Naive thymus-derived CD8-positive, alpha-beta T cell (primary cell): ENCODE measurements at regions not wholly inside any gene's neighbourhood (a gene's known extent, or its start where the extent isn't known, plus 50 kb on each side); places are given as distances from the start of the nearest gene placed in this dataset.

Experiments used
- ATAC-seq, 2 donors: fragments of 150-1000 bp; cut with Tn5 transposase in 1 of 2; sonication (Bioruptor Pico), chemical (Tn5 transposase) in 1 of 2; 1 replicate in 1 of 2; 2 replicates in 1 of 2; pipeline ENCODE4 v1.10.0; 2021; ENCODE audit warnings: mild to moderate bottlenecking in 2 of 2, moderate library complexity in 2 of 2
- POLR2A ChIA-PET: fragments of 350-600 bp; sonication (Branson Sonifier 250); formaldehyde crosslinking; loops from one replicate; lab custom pipeline; 2021; ENCODE audit warnings: antibody characterized with exemption; lab: Charles Lee
- DNase-seq, 10 donors: peaks; one replicate each; pipeline versions ENCODE4 v3.0.0 to v3.0.0-alpha.2; 2020 to 2022
- H3K27ac Mint-ChIP-seq, 10 donors: one replicate each; pipeline ENCODE4 v1.8.0; 2020 to 2022; ENCODE audit warnings: mild to moderate bottlenecking in 10 of 10, mixed read lengths in 10 of 10, moderate library complexity in 4 of 10, inconsistent platforms in 1 of 10
- H3K27me3 Mint-ChIP-seq, 5 donors: one replicate each; pipeline ENCODE4 v1.8.0; 2021 to 2022; ENCODE audit warnings: mixed read lengths in 5 of 5
- H3K36me3 Mint-ChIP-seq, 3 donors: one replicate each; pipeline ENCODE4 v1.8.0; 2020 to 2022; ENCODE audit warnings: mixed read lengths in 3 of 3, mild to moderate bottlenecking in 2 of 3, inconsistent platforms in 1 of 3
- H3K4me1 Mint-ChIP-seq, 4 donors: one replicate each; pipeline ENCODE4 v1.8.0; 2021 to 2022; ENCODE audit warnings: mixed read lengths in 4 of 4
- H3K4me3 Mint-ChIP-seq, 10 donors: one replicate each; pipeline ENCODE4 v1.8.0; 2020 to 2022; ENCODE audit warnings: mild to moderate bottlenecking in 10 of 10, mixed read lengths in 10 of 10, moderate library complexity in 6 of 10, inconsistent platforms in 1 of 10
- H3K9me3 Mint-ChIP-seq, 9 donors: one replicate each; pipeline ENCODE4 v1.8.0; 2020 to 2022; ENCODE audit warnings: mixed read lengths in 9 of 9, mild to moderate bottlenecking in 3 of 9, inconsistent platforms in 1 of 9, moderate library complexity in 1 of 9

DNA sequence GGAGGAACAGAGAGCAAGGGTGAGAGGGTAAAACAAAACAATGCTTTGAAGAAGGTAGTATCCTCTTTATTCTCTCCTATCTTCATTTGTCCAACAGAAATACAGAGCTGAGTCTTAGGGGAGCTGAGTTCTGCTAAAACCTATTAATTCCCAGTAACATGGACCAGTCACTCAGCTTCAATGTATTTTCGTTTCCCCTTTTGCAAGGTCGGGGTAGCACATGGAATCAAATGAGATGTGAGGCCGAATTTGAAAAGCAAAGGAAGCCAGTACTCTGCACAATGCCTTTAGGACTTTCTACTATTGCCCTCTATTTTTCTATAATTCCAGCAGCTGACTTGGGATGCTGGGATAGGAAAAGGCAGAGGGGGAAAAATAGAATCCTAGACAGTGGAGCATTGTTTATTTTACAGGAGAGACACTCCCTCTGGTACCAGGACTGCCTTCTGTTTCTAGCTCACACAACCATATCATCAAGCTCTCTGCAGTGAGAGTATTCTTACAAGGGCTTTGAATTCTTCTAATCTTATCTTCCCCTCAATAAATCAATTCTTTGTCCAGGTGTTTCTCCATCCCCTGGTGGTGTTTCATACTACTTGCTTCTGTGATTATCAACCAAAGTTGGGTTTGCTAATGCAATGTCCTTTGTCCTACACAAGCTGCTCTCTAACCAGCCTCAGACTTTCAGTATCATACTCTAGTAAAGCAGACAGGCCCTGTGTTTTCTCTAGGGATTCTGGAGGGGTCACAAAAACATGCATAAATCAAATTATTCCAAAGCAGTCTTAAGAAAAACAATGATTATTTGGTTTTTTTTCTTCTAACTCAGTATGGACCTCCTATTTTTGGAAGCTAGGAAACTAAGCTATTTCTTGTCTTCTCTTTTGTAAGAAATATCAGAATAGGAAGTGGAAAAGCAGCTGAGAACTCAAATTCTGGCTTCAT is 341.5 kb downstream of the OSTF1 start:
- H3K36me3 Mint-ChIP-seq, result no peaks in the 10 kb centered on the region
- no peak for ATAC-seq
- H3K9me3 Mint-ChIP-seq, result no peaks in the 10 kb centered on the region
- no peaks in the 10 kb centered on the region for H3K4me1 Mint-ChIP-seq
- H3K27ac Mint-ChIP-seq, result no peak overlapping the region
- POLR2A ChIA-PET, result no interaction called here
- DNase-seq, result no peak
- peaks cover 0 to 44% (median 8%) of the 10 kb centered on the region in 5 donors for H3K27me3 Mint-ChIP-seq
- no peak overlapping the region for H3K4me3 Mint-ChIP-seq

DNA sequence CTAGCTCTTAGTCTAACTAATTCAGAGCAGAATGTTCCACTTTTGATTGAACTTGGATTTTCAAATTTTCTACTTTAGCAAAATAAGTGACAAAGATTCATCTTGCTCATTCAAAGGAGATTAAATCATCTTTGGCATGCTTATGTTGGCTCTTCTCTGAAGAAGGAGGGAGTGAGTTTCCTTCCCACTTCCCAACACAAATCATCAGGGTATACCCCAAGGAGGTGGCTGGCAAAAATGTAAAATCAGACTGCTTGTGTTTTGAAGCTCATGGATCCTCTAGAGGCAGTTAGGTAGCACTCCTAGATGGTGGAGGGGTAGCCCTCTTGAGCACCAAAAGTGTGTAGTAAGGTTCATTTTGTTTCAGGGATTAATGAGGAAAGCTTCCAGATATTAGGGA is 343.1 kb downstream of the OSTF1 start:
- ATAC-seq, result no peak
- H3K4me3 Mint-ChIP-seq, result no peak overlapping the region
- H3K27ac Mint-ChIP-seq, result no peak overlapping the region
- no peaks in the 10 kb centered on the region for H3K4me1 Mint-ChIP-seq
- H3K36me3 Mint-ChIP-seq, result no peaks in the 10 kb centered on the region
- POLR2A ChIA-PET, result no interaction called here
- H3K9me3 Mint-ChIP-seq, result no peaks in the 10 kb centered on the region
- H3K27me3 Mint-ChIP-seq, result peaks cover 2 to 50% (median 9%) of the 10 kb centered on the region in 5 donors
- no peak for DNase-seq

DNA sequence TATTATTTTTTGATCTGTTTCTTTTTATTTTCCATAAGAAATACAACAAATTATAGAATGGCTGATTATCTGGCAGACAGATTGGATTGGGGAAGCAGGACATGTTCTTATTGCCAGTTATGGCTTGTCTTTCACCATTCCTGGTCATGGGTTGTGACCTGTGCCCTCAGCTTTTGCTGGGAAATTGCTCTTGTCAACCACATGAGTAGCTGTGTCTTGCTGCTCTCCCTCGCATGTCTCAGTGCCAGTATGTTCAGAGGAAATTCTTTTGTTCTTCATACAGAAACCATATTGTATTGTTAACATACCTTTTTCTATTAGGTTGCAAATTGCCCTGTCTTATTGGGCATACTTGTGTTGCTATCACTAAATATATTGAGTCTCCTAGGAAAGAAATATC is 344.1 kb downstream of the OSTF1 start:
- POLR2A ChIA-PET, result no interaction called here

DNA sequence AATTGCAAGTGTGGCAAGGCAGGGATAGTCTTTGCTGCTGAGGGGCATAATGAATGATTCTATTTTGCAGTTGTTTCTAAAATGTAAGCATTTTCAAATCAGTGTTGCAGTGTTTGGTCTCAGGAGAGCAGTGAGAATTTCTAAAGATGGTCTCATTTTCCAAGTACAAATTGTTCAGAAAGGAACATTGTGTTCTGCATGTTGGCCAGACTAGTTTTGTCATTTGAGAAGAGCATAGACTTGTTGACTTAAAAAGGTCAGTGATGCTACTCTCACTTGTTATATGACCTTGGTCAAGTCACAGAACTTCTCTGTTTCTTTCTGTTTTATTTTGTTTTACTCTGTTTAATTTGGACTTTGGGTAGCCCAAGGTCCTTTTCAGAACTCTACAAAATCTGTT is 344.6 kb downstream of the OSTF1 start:
- Mint-ChIP-seq H3K4me1 (no peaks in the 10 kb centered on the region), H3K4me3 (no peak overlapping the region), H3K27ac (no peak overlapping the region), H3K36me3 (no peaks in the 10 kb centered on the region), H3K9me3 (no peaks in the 10 kb centered on the region), H3K27me3 (peaks cover 4 to 48% (median 12%) of the 10 kb centered on the region in 5 donors)
- POLR2A ChIA-PET, result no interaction called here
- DNase-seq, result no peak
- ATAC-seq, result no peak

More for the DNA sequence above, 344.1 kb downstream of the OSTF1 start:
- Mint-ChIP-seq H3K27ac (no peak overlapping the region), H3K36me3 (no peaks in the 10 kb centered on the region), H3K9me3 (no peaks in the 10 kb centered on the region), H3K4me3 (no peak overlapping the region), H3K27me3 (peaks cover 2 to 47% (median 10%) of the 10 kb centered on the region in 5 donors), H3K4me1 (no peaks in the 10 kb centered on the region)
- ATAC-seq (no peak), DNase-seq (no peak)

DNA sequence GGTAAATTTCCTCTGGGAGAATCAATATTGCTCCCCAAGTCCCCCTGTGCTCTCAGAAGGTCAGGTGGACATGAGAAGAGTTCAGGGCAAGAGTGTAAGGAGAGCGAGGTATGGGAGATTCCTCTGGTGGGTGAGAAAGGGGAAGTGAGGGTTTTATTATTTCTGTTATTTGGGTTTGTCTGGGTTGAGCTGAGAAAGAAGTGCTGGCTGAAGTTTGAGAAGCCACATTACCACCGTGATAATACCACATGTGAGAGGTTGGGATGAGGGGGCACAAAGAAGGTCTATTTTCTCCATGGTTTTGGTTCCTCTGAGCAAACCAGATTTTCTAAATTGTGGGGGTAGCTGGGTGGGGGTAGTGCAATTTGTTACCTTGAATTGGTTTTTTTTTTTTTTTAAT is 350.4 kb downstream of the OSTF1 start:
- Mint-ChIP-seq H3K4me1 (peaks cover 0 to 2% (median under 1%) of the 10 kb centered on the region in 4 donors), H3K27ac (no peak overlapping the region), H3K9me3 (peaks cover 0 to 7% (median 0%) of the 10 kb centered on the region in 9 donors), H3K36me3 (no peaks in the 10 kb centered on the region), H3K27me3 (peaks cover 6 to 41% (median 11%) of the 10 kb centered on the region in 5 donors), H3K4me3 (no peak overlapping the region)
- ATAC-seq, result no peak
- POLR2A ChIA-PET, result no interaction called here
- DNase-seq, result no peak

DNA sequence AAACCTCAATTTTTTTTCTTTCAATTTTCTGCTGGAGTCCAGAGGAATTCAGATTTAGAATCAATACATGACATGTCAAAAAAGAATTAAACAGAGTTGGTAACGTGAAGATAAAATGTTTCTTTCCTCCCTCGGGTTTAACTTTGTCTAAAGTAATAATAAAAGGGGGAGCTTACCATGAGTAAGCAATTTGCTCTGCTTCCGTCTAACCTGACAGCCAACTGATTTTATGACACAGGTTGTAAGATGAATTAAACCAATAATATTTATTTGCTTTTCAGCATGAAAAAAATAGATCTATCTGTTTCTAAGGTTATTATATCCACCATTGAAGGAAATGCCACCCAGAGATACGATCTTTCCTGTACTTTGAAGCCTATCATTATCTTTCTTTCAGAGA is 352.6 kb downstream of the OSTF1 start:
- H3K4me1 Mint-ChIP-seq, result peaks cover 0 to 2% (median under 1%) of the 10 kb centered on the region in 4 donors
- H3K4me3 Mint-ChIP-seq, result no peak overlapping the region
- ATAC-seq (no peak), DNase-seq (no peak)
- H3K36me3 Mint-ChIP-seq, result no peaks in the 10 kb centered on the region
- POLR2A ChIA-PET, result no interaction called here
- H3K27ac Mint-ChIP-seq, result no peak overlapping the region
- peaks cover 6 to 24% (median 7%) of the 10 kb centered on the region in 5 donors for H3K27me3 Mint-ChIP-seq
- peaks cover 0 to 7% (median 0%) of the 10 kb centered on the region in 9 donors for H3K9me3 Mint-ChIP-seq

DNA sequence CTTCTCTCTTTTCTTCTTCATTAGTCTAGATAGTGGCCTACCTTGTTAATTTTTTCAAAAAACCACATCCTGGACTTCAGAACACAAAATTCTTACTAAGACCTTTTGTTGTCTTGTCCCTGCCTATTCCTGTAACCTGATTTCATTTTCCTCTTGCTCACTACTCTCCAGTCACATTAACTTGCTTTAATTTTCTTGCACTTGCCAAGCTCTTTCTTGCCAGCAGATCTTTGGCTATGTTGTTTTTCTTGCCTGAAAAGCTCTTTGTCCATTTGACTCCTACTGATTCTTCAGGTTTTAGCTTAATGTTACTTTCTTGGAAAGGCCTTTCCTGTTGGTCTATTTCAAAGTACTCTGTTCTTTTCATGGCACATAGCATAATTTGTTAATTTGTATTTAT is 356.8 kb downstream of the OSTF1 start:
- peaks cover 0 to 4% (median 0%) of the 10 kb centered on the region in 5 donors for H3K27me3 Mint-ChIP-seq
- no peaks in the 10 kb centered on the region for H3K36me3 Mint-ChIP-seq
- no peak for DNase-seq
- no peak overlapping the region for H3K4me3 Mint-ChIP-seq
- peaks cover 0 to 2% (median 0%) of the 10 kb centered on the region in 4 donors for H3K4me1 Mint-ChIP-seq
- H3K27ac Mint-ChIP-seq, result no peak overlapping the region
- ATAC-seq, result no peak
- H3K9me3 Mint-ChIP-seq, result peaks cover 0 to 7% (median 0%) of the 10 kb centered on the region in 9 donors
- POLR2A ChIA-PET, result no interaction called here

DNA sequence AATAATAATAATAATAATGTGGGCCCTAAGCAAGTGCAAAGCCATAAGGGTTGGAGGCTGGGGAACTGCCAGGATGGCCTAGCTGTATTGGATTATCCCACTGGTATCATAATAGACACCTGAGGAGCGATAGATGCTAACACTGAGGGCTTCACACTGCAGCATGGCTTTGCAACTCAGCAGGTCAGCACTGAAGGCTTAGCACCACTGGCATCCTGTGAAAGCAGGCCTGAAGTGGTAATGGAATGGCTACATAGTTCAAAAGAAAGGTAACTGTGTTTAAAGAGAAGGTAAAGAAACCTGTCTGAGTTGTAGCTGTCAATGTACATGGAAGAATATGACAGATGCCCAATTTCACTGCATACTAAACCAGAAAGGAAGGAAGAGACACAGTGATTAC is 359.0 kb downstream of the OSTF1 start:
- POLR2A ChIA-PET, result no interaction called here
- peaks cover 0 to 7% (median 0%) of the 10 kb centered on the region in 9 donors for H3K9me3 Mint-ChIP-seq
- H3K4me3 Mint-ChIP-seq, result no peak overlapping the region
- DNase-seq (no peak), ATAC-seq (no peak)
- H3K27ac Mint-ChIP-seq, result no peak overlapping the region
- H3K27me3 Mint-ChIP-seq, result peaks cover 0 to 9% (median 3%) of the 10 kb centered on the region in 5 donors
- no peaks in the 10 kb centered on the region for H3K4me1 Mint-ChIP-seq
- H3K36me3 Mint-ChIP-seq, result no peaks in the 10 kb centered on the region

DNA sequence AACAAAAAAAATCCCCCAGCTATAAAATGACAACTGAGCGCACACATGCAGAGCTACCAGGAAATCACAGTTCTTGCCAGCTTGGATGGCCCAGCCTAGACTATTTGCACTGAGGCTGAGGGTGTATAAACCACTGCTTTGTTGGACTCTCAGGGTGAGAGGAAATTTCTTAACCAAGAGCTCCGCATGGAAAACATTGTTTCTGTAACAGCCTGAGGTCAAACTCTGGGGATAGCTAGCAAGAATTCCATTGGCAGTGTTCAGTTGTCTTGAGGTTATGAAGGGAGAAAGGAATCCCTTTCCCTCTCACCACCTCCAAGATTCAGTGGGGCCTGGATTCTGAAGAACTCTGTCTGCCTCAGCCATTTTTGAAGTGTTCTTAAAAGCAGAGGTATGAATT is 360.0 kb downstream of the OSTF1 start:
- H3K4me3 Mint-ChIP-seq, result no peak overlapping the region
- no peaks in the 10 kb centered on the region for H3K36me3 Mint-ChIP-seq
- POLR2A ChIA-PET, result no interaction called here
- DNase-seq (no peak), ATAC-seq (no peak)
- no peak overlapping the region for H3K27ac Mint-ChIP-seq
- H3K27me3 Mint-ChIP-seq, result peaks cover 0 to 9% (median 4%) of the 10 kb centered on the region in 5 donors
- no peaks in the 10 kb centered on the region for H3K4me1 Mint-ChIP-seq
- H3K9me3 Mint-ChIP-seq, result peaks cover 0 to 4% (median 0%) of the 10 kb centered on the region in 9 donors

DNA sequence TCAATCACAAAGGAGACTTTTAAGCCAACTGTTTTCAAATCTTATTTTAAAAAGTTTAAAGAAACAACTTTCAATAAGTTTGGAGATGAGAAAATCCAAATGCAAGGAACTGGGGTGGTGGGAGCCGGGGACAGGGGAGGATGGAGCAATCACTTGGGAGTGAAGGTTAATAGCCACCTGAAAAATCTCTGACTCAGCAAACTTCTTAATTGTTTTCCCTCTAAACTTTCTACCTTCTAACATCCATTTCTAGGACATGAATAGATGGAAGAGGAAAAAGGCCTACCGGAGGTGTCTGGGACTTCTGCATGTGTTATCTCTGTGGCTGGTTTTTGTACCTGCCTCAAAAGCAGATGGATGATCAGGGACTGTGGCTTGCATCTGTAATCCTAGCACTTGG is 360.6 kb downstream of the OSTF1 start:
- DNase-seq (no peak), ATAC-seq (no peak)
- H3K27ac Mint-ChIP-seq, result no peak overlapping the region
- H3K36me3 Mint-ChIP-seq, result no peaks in the 10 kb centered on the region
- peaks cover 0 to 11% (median 6%) of the 10 kb centered on the region in 5 donors for H3K27me3 Mint-ChIP-seq
- H3K4me3 Mint-ChIP-seq, result no peak overlapping the region
- no peaks in the 10 kb centered on the region for H3K4me1 Mint-ChIP-seq
- peaks cover 0 to 4% (median 0%) of the 10 kb centered on the region in 9 donors for H3K9me3 Mint-ChIP-seq
- POLR2A ChIA-PET, result no interaction called here

DNA sequence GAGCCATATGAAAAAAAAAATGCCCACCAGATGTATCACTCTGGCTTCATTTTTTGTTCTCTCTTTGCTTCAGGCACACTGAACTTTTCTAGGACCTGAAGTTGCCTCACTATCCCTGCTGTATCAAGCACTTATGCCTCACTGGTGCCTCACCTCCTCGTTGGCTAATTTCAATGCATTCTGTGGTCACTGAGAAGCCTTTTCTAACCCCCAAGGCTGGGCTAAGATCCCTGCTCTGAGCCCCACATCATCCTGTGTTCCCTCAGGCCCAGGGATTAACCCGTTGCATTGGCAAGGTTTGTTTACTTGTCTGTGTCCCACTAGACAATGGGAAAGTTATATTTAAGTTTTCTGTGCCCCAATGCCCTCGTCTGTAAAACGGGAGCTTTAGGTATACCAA is 362.7 kb downstream of the OSTF1 start:
- ATAC-seq, result no peak
- Mint-ChIP-seq H3K27ac (no peak overlapping the region), H3K27me3 (peaks cover 0 to 14% (median 6%) of the 10 kb centered on the region in 5 donors), H3K9me3 (no peaks in the 10 kb centered on the region), H3K4me3 (no peak overlapping the region), H3K36me3 (no peaks in the 10 kb centered on the region), H3K4me1 (peaks cover 0 to 3% (median 0%) of the 10 kb centered on the region in 4 donors)
- POLR2A ChIA-PET, result no interaction called here
- DNase-seq, result no peak

DNA sequence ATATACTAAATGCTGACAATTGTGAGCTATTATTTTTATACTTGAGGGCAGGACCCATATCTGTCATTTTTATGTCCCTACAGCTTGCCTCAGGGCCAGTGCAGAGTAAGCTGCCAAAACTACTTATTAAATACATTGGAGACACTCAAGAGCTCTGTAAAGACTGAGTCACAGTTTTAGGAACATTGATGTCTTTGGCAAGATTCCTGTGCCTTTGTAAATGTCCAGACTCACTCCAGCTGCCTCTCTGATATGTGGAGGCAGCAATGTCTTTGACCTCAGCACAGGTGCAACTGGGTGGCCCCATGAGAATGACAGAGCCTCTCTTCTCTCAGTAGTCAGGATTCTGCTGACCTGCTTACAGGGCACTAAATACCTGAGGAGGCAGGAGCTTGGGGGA is 363.2 kb downstream of the OSTF1 start:
- Mint-ChIP-seq H3K4me1 (peaks cover 0 to 3% (median 0%) of the 10 kb centered on the region in 4 donors), H3K27me3 (peaks cover 0 to 14% (median 6%) of the 10 kb centered on the region in 5 donors), H3K36me3 (no peaks in the 10 kb centered on the region), H3K4me3 (no peak overlapping the region), H3K9me3 (no peaks in the 10 kb centered on the region), H3K27ac (no peak overlapping the region)
- DNase-seq, result no peak
- POLR2A ChIA-PET, result no interaction called here
- ATAC-seq, result no peak

DNA sequence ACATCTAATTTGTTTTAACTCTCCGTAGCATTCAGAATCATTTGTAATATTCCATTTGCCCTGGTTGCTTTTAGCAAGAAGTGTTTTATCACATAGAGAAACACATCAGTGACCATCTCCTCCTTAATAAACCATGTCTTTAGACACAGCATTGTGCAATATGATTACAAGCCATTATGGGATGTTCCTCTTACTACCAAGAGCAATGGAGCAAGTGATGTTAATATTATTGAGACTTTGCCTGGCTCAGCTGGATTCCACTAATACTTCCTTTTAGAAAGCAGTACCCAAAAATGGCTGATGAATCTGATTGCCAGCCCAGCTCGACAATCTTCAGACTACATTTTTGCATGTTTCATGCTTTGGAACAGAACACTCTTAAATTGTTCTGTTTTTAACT is 364.2 kb downstream of the OSTF1 start:
- H3K27ac Mint-ChIP-seq, result no peak overlapping the region
- POLR2A ChIA-PET, result no interaction called here
- no peaks in the 10 kb centered on the region for H3K9me3 Mint-ChIP-seq
- no peak overlapping the region for H3K4me3 Mint-ChIP-seq
- peaks cover 0 to 3% (median 0%) of the 10 kb centered on the region in 4 donors for H3K4me1 Mint-ChIP-seq
- H3K27me3 Mint-ChIP-seq, result peaks cover 0 to 14% (median 3%) of the 10 kb centered on the region in 5 donors
- no peak for DNase-seq
- ATAC-seq, result no peak
- H3K36me3 Mint-ChIP-seq, result no peaks in the 10 kb centered on the region
